HFFc6 (cell line): ENCODE measurements at regions not wholly inside any gene's neighbourhood (a gene's known extent, or its start where the extent isn't known, plus 50 kb on each side); places are given as distances from the start of the nearest gene placed in this dataset.
"Not testable (repeated sequence)": the region's sequence is repeated elsewhere in the genome, so short reads cannot be mapped to it uniquely, and the experiment has no call there.

ENCODE experiments used
- DNase-seq: peaks from one replicate; pipeline ENCODE4 v3.0.0-alpha.2; 2018
- H3K27ac Mint-ChIP-seq: 2 replicates; pipeline ENCODE4 v1.8.0; 2020; ENCODE audit warnings: mild to moderate bottlenecking, mixed read lengths
- H3K27me3 Mint-ChIP-seq: 2 replicates; pipeline ENCODE4 v1.8.0; 2021; ENCODE audit warnings: mild to moderate bottlenecking, moderate library complexity, mixed read lengths; ENCODE audit not compliant: insufficient read depth
- H3K36me3 Mint-ChIP-seq: 2 replicates; pipeline ENCODE4 v1.8.0; 2021; ENCODE audit warnings: low read depth, mixed read lengths
- H3K4me1 Mint-ChIP-seq: 2 replicates; pipeline ENCODE4 v1.8.0; 2020; ENCODE audit warnings: low read depth, mixed read lengths
- H3K4me3 Mint-ChIP-seq: 2 replicates; pipeline ENCODE4 v1.8.0; 2020; ENCODE audit warnings: mild to moderate bottlenecking, moderate library complexity, mixed read lengths
- H3K9me3 Mint-ChIP-seq: 2 replicates; pipeline ENCODE4 v1.8.0; 2020; ENCODE audit warnings: mild to moderate bottlenecking, mixed read lengths
- TF ChIP-seq, protein P1 (sequence below): fragments of 200-600 bp; sonication (generic); IDR thresholded peaks from 2 replicates; pipeline ENCODE4 v1.5.0; 2021; ENCODE audit warnings: antibody characterized with exemption, mild to moderate bottlenecking

DNA sequence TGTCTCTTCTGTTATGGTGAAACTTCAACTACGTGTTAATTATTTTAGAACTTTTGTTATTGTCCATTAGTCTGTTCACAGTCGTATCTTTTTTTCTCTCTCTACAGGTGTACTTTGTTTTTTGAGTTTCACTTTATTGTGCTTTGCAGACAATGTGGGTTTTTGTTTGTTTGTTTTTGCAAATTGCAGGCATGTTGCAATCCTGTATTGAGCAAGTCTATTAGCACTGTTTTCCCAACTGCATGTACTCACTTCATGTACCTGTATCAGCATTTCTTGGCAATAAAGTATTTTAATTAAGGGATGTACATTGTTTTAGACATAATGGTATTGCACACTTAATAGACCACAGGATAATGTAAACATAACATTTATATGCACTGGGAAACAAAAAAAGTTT is 99.1 kb upstream of the FAM110C start:
- Mint-ChIP-seq H3K4me3 (no peak overlapping the region), H3K9me3 (peaks cover 14% of the 10 kb centered on the region), H3K27me3 (no peaks in the 10 kb centered on the region), H3K27ac (no peak overlapping the region), H3K36me3 (no peaks in the 10 kb centered on the region), H3K4me1 (no peaks in the 10 kb centered on the region)
- TF ChIP-seq, protein P1, sequence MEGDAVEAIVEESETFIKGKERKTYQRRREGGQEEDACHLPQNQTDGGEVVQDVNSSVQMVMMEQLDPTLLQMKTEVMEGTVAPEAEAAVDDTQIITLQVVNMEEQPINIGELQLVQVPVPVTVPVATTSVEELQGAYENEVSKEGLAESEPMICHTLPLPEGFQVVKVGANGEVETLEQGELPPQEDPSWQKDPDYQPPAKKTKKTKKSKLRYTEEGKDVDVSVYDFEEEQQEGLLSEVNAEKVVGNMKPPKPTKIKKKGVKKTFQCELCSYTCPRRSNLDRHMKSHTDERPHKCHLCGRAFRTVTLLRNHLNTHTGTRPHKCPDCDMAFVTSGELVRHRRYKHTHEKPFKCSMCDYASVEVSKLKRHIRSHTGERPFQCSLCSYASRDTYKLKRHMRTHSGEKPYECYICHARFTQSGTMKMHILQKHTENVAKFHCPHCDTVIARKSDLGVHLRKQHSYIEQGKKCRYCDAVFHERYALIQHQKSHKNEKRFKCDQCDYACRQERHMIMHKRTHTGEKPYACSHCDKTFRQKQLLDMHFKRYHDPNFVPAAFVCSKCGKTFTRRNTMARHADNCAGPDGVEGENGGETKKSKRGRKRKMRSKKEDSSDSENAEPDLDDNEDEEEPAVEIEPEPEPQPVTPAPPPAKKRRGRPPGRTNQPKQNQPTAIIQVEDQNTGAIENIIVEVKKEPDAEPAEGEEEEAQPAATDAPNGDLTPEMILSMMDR = no peak
- no peak for DNase-seq

- no peak overlapping the region for H3K27ac Mint-ChIP-seq
- H3K27me3 Mint-ChIP-seq = no peaks in the 10 kb centered on the region
These were observed 95.3 kb upstream of the FAM110C start for GRCh38 chr2:141611-142010.

GRCh38 chr2:136666-137065 is 90.4 kb upstream of the FAM110C start:
- no peak for DNase-seq
- H3K4me1 Mint-ChIP-seq = no peaks in the 10 kb centered on the region
- no peaks in the 10 kb centered on the region for H3K36me3 Mint-ChIP-seq
- no peak overlapping the region for H3K4me3 Mint-ChIP-seq
- no peak overlapping the region for H3K27ac Mint-ChIP-seq
- TF ChIP-seq, protein P1 = no peak
- H3K9me3 Mint-ChIP-seq = peaks cover 43% of the 10 kb centered on the region
- no peaks in the 10 kb centered on the region for H3K27me3 Mint-ChIP-seq

More at GRCh38 chr2:141611-142010, 95.3 kb upstream of the FAM110C start:
- no peaks in the 10 kb centered on the region for H3K4me1 Mint-ChIP-seq
- TF ChIP-seq, protein P1 = no peak
- no peaks in the 10 kb centered on the region for H3K36me3 Mint-ChIP-seq
- H3K9me3 Mint-ChIP-seq = peaks cover 20% of the 10 kb centered on the region
- DNase-seq = no peak
- H3K4me3 Mint-ChIP-seq = no peak overlapping the region

DNA sequence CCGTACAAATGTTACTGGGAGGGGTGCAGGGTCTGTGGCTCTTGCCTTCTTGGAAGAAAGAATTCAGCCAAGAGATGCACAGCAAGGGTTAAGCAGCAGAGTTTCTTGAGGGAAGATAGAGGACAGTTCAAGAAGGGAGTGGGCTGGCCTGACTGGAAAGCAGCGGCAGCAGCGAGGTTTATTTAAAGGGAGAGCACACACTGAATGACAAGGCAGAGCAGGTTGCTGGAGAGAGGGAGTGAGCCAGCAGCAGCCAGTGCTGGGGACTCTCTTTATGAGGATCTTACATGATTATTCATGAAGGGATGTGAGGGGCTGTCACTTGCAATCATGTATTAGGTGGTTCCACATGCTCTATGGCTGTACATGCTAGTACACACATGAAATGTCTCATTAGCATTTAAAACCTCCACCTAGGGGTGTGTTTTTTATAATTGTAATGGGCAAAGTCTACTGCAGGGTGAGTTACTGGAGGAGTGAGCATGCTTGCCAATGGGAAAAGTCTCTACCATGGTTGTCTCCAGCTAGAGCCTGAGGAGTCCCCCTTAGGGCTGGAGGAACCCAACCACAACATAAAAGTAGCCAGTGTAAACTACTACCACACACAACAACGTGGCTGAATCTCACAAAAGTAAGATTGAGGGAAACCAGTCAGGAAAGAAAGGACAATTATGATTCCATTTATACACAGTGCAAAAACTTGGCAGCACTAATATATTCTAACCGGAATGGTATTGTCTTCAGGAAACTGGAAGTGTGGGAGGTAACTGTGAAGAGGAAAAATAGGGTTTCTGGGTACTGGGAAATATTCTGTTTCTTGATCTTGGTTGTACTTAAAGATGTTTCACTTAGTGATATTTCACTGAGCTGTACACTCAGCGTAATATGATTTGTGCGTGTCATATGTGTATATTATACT is 87.6 kb upstream of the FAM110C start:
- H3K36me3 Mint-ChIP-seq = no peaks in the 10 kb centered on the region
- no peak overlapping the region for H3K27ac Mint-ChIP-seq
- DNase-seq = no peak
- H3K4me3 Mint-ChIP-seq = no peak overlapping the region
- no peaks in the 10 kb centered on the region for H3K27me3 Mint-ChIP-seq
- H3K9me3 Mint-ChIP-seq = peaks cover 52% of the 10 kb centered on the region
- H3K4me1 Mint-ChIP-seq = no peaks in the 10 kb centered on the region
- TF ChIP-seq, protein P1 = no peak

DNA sequence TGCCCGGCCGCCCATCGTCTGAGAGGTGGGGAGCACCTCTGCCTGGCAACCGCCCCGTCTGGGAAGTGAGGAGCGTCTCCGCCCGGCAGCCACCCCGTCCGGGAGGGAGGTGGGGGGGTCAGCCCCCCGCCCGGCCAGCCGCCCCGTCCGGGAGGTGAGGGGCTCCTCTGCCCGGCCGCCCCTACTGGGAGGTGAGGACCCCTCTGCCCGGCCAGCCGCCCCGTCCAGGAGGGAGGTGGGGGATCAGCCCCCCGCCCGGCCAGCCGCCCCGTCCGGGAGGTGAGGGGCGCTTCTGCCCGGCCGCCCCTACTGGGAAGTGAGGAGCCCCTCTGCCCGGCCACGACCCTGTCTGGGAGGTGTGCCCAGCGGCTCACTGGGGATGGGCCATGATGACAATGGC is 80.5 kb upstream of the FAM110C start:
- not testable (repeated sequence) for H3K27me3 Mint-ChIP-seq, H3K27ac Mint-ChIP-seq, DNase-seq, H3K4me3 Mint-ChIP-seq, H3K36me3 Mint-ChIP-seq, H3K4me1 Mint-ChIP-seq
- peaks cover 45% of the 10 kb centered on the region for H3K9me3 Mint-ChIP-seq

DNA sequence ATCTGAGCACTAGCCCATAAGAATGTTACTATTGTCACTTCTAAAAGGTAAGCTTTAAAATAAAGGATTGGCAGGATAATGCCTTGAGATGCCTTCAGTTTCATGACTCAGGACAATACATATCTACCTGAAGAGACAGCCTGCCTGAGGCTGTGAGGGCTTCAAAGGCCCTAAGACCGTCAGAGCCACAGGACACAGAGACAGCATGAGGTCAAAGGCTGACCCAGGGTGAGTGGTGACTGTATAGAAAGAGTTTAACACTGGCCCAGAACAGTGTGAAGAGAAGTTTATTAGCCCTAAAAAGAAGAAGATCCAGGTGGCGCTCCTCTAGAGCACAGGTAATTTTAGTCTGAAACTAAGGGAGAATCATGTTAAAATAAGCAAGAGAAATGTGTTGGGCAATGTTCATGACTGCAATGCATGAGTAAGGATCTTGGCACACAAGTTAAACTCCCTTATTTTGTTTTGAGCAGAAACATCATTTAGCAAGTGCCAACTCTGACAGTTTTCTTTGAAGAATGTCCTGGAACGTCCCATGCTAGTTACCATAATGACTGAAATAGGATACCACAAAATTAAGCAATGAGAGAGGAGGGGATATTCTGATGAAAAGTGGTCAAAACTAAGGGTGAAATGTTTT is 78.1 kb upstream of the FAM110C start:
- peaks cover 29% of the 10 kb centered on the region for H3K9me3 Mint-ChIP-seq
- no peaks in the 10 kb centered on the region for H3K27me3 Mint-ChIP-seq
- no peaks in the 10 kb centered on the region for H3K4me1 Mint-ChIP-seq
- no peak overlapping the region for H3K4me3 Mint-ChIP-seq
- TF ChIP-seq, protein P1 = no peak
- no peak overlapping the region for H3K27ac Mint-ChIP-seq
- H3K36me3 Mint-ChIP-seq = no peaks in the 10 kb centered on the region
- no peak for DNase-seq
